Femur (tissue), 1 donor: ENCODE measurements at regions not wholly inside any gene's neighbourhood (a gene's known extent, or its start where the extent isn't known, plus 50 kb on each side); places are given as distances from the start of the nearest gene placed in this dataset.
A peak's percentile ranks its signal among the peaks of the same experiment; 100 is the strongest.

ENCODE experiments used
- DNase-seq: peaks from one replicate; pipeline ENCODE4 v3.0.0-alpha.2; 2017

- no peak for DNase-seq
Observed at GRCh38 chr16:64148356-64148755, 973.5 kb downstream of the CDH11 start.

GRCh38 chr16:64147941-64148340, 973.9 kb downstream of the CDH11 start:
- no peak for DNase-seq

- DNase-seq, result no peak
Observed at GRCh38 chr16:64144617-64145016, 977.2 kb downstream of the CDH11 start.

- DNase-seq, result no peak
Observed at GRCh38 chr16:64138621-64139020, 983.2 kb downstream of the CDH11 start.

- no peak for DNase-seq
Observed at GRCh38 chr16:64138006-64138405, 983.9 kb downstream of the CDH11 start.

GRCh38 chr16:64136743-64137142, 985.1 kb downstream of the CDH11 start:
- no peak for DNase-seq

GRCh38 chr16:64136314-64136713, 985.5 kb downstream of the CDH11 start:
- no peak for DNase-seq

- DNase-seq, result peak; percentile 23
Observed at GRCh38 chr16:64133366-64133765, 988.5 kb downstream of the CDH11 start.

GRCh38 chr16:64132759-64133361, 989.0 kb downstream of the CDH11 start:
- DNase-seq, result peak; percentile 22

GRCh38 chr16:64132190-64132589, 989.7 kb downstream of the CDH11 start:
- no peak for DNase-seq

- DNase-seq, result no peak
Observed at GRCh38 chr16:64131423-64131822, 990.4 kb downstream of the CDH11 start.

GRCh38 chr16:64130140-64130539, 991.7 kb downstream of the CDH11 start:
- no peak for DNase-seq

GRCh38 chr16:64122177-64122576, 999.7 kb downstream of the CDH11 start:
- no peak for DNase-seq

- DNase-seq, result no peak
Observed at GRCh38 chr16:64121473-64121872, 1000.4 kb downstream of the CDH11 start.

GRCh38 chr16:64116151-64116550, 1005.7 kb downstream of the CDH11 start:
- DNase-seq, result no peak

GRCh38 chr16:64109241-64109640, 1012.6 kb downstream of the CDH11 start:
- no peak for DNase-seq

- no peak for DNase-seq
Observed at GRCh38 chr16:64102654-64103053, 1019.2 kb downstream of the CDH11 start.

- DNase-seq, result no peak
Observed at GRCh38 chr16:64098451-64098850, 1023.4 kb downstream of the CDH11 start.

GRCh38 chr16:64096689-64097088, 1025.2 kb downstream of the CDH11 start:
- DNase-seq, result no peak

- DNase-seq, result no peak
Observed at GRCh38 chr16:64094992-64095634, 1026.8 kb downstream of the CDH11 start.

GRCh38 chr16:64094181-64094965, 1027.5 kb downstream of the CDH11 start:
- no peak for DNase-seq

GRCh38 chr16:64092271-64092670, 1029.6 kb downstream of the CDH11 start:
- no peak for DNase-seq

GRCh38 chr16:64090327-64090726, 1031.5 kb downstream of the CDH11 start:
- DNase-seq, result no peak

- DNase-seq, result no peak
Observed at GRCh38 chr16:64089697-64090096, 1032.2 kb downstream of the CDH11 start.
